ENCODE measurements at regions not wholly inside any gene's neighbourhood (a gene's known extent, or its start where the extent isn't known, plus 50 kb on each side); places are given as distances from the start of the nearest gene placed in this dataset.

DNA sequence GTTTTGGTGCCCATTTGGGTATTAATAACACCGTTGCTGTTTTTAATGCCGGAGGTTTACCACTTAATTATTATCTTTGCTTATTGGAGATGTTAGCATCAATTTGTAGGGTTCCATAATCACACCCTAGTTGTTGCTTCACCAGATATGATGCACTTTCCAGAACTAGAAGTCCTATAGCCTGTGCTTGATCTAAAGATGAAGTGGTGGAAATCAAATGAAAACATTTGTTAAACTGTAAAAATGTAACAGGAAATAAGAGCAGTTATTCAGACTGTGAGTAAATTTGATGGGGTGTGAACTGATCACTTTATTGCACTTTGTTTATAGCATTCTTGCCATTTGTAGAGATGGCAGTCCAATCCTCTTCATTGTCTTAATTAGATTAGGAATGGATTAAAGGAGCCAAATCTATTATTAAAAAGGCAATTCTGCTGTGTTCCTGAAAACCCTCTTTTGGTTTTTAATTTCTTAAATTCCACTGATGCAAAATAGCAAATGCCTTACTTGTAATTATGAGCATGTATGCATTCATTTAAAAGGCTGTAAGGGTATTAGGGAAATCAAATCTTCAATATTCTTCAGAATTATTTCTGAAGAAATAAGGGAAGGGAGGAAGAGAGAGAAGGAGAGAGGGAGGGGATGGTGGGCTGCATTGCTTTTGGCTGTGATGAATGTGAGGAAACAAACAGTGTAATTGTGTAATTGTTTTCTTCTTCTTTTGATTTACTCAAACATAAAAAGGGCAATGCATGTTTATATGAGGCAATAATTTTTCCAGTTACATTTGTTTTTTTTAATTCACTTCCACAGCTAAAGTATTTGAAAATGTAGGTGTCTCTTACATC, 675.2 kb upstream of the WWC1 start:
- DNase-seq: no peak

DNA sequence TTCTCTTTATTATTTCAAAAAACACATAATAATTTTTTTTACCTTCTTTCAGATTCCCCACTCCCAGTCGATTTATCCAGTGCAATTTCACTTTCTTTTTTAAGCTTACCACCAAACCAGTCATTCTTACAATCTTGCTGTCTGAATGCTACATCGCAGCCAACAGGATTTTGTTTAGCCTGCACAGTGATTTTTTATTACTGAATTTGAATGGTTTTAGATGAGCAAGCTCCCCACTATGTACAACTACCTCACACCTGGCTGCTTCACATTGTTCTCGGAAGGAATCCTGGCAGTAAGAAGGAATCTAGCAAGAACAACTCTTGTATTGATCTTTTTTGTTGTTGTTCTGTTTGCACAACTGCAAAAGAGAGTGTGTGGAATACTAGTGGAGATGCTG, 668.1 kb upstream of the WWC1 start:
- no peak for DNase-seq

DNA sequence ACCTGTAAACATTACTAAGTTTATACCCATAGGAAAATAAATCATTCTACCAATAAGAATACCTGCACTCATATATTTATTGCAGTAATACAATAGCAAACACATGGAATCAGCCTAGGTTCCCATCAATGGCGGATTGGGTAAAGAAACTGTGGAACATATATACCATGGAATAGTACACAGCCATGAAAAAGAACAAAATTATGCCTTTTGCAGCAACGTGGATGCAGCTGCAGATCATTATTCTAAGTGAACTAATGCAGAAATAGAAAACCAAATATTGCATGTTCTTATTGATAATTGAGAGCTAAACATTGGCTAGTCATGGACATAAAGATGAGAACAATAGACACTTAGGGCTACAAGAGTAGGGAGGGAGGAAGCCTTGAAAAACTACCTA, 667.4 kb upstream of the WWC1 start:
- DNase-seq: no peak

DNA sequence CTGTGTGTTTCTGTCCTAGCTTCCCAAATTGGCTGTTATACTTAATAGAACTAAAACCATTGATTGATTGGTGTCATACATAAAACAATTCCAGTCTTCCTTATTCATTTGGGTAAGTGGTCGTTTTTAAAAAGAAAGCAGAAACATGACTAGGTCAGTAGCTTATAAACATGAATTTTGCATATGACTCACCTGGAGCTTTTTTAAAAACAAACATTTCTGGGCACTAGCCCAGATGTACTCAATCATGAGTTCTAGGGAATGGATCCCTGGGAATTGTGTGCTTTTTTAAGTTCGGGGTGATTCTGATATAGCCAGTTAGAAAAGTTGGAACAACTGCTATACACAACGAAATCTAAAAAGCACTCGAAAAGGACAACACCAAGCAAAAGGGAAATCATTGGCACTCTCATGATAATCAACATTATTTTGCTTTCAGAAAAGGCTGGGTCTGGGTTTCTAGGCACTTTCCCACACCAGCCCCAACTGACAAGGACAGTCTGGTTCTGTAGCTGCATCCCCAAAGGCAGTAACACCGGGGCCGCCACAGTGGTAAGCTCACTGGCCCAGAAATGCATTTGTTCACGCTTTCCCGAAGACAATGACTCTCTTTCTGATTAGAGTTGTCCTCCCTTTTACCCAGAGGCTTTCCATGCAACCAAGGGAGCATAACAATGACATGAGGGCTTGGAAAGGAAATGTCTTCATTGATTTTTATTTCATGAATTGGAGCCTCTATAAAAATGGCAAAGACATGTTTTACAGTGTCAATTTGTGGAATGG, 664.9 kb upstream of the WWC1 start:
- DNase-seq: no peak

DNA sequence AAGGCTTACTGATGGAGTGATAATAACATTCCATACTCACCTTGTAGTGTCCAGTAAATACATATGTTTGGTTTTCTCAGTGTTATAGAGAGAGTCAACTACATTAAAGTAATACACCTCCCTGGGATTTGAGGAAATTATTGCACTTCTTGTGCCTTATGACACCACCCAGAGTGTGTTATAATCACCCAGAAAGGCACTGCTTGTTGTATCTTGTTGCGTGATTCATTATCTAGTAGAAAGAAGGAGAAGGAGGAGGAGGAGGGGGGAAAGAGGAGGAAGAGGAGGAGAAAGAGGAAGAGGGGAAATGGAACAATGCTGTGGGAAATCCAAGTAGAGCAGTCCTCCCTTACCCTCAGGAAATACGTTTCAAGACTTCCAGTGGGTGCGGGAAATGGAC, 661.8 kb upstream of the WWC1 start:
- no peak for DNase-seq

DNA sequence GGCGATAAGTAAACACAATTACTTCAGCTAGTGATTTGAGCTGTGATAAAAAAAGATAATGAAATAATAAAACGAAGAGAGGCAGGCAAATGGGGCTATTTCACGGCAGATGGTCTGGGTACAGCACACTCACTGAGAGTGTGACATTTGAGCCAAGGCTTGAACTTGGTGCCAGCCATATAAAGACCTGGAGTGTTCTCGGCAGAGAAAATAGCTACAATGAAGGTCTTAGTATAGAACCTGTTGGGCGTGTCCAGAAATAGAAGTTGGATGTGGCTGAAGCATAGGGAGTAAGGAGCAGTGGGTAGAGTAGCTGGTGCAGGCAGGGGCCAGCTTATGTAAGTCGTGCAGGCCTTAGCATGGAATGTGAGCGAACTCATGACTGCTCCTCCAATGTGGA, 660.3 kb upstream of the WWC1 start:
- no peak for DNase-seq

DNA sequence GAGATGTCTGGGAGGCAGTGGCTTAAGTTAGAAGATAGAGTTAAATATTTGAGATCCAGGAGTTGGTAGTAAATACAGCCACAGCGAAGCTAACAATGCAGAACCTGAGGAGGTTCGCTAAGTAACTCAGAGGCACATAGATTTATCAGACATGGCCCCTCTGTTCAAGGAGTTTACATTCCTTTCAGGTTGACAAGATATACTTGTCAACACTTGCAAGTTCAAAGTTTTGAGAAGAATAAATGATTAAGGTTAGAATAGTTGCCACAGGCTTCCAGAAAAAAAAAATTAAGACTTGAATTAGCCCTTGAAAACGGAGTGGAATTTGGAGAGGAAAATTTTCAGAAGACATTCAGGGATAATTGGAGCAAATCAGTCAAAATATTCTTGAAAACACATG, 658.3 kb upstream of the WWC1 start:
- DNase-seq: no peak

DNA sequence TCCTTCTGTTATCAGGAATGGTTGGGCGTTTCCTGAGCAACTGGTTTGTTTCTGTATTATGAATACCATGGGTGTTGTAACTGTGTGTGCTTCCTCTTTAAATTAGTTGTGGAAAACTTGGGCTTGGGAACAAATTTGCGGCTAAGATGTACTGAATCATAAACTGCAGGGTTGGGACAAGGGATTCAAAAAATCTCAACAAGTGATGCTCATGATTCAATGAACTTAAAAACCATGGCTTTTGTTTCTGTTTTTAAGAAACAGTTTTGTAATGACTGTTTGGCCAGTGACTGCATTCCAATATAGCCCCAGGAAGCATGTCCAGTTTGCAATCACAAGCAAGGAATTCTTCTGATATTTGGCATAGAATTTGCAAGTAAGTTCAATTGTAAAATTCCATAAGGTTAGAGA, 657.5 kb upstream of the WWC1 start:
- no peak for DNase-seq

DNA sequence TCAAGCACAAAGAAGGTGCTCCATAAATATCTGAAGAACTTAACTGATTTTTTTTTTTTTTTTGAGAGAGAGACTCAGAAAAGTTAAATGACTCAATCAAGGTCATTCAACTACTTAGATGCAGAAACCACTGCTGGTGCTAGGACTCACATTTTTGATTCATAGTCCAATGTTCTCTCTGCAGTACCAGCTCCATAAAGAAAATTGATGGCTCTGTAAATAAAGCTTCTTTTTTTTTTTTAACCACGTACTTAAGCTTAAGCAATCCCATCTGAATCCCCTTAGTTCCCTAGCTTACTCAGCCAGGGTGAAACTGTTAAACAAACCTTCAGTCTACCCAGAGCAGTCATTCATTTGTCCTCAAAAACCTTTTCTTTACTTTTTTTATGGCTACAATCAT, 657.0 kb upstream of the WWC1 start:
- DNase-seq: no peak

DNA sequence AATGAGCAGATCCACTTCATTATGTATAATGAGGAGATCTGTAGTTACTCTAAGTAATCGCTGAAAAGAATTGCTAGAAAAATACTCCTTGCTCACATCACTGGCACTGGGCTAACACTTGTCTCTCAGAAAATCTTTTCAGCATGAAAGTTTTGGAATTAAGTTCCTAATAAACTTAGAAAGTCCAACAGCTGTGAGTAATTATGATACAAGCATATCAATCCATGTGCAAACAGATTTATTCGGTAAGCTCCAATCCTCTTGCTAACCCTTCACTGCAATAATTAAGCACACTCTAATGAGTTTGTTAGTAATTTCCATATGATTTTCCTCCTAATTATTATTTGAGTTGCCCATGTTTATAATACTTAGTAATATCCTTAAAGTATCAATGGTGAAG, 652.6 kb upstream of the WWC1 start:
- no peak for DNase-seq

DNA sequence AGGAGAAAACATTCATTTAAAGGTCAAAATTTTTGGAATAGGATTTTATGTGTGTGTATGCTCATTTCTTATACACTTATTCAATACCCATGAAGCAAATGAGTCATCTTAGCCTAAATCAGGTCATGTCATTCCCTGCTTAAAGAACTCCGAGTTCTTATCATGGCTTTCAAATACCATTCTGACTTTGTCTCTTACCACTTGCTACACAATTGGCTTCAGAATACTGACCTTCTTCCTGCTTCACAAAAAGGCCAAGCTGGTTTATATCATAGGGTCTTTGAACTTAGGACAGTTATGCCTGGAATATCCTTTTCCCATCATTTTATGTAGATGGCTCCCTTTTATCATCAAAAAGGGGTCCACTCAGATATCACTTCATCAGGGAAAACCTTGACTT, 652.2 kb upstream of the WWC1 start:
- DNase-seq: no peak

DNA sequence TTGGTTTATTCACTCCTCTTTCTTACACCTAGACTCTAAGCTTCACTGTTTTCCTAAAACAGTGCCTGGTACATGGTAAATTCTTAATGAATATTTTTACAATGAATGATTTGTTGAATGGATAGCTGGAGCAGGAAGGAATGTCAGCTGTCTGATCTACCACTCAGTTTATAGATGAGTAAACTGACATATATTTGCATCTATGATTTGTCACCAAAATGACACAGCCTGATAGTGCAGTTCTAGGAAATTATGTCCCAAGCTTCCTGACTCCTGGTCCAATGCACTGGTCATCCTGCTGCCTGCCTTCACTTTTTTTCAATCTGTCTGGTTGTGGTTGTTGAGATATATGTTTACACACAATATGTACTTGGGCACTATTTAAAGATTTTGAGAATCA, 651.7 kb upstream of the WWC1 start:
- DNase-seq: no peak

DNA sequence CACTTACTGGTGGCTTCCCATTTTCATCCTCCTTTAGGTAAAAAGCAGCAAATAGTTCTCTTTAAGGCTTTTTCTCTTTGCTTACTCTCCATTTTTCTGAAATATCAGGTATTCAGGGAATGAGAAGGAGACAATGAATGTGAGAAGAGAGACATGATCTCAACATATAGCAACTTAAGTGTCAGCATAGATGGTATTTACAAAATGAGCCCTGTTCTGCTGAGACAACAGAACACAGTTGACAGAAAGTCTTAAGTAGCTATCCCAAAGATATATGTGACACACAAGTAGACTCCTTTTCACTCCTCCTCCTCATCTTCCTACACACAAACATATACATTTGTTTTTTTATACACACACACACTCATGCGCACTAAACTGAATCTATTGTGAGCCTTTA, 649.3 kb upstream of the WWC1 start:
- no peak for DNase-seq

DNA sequence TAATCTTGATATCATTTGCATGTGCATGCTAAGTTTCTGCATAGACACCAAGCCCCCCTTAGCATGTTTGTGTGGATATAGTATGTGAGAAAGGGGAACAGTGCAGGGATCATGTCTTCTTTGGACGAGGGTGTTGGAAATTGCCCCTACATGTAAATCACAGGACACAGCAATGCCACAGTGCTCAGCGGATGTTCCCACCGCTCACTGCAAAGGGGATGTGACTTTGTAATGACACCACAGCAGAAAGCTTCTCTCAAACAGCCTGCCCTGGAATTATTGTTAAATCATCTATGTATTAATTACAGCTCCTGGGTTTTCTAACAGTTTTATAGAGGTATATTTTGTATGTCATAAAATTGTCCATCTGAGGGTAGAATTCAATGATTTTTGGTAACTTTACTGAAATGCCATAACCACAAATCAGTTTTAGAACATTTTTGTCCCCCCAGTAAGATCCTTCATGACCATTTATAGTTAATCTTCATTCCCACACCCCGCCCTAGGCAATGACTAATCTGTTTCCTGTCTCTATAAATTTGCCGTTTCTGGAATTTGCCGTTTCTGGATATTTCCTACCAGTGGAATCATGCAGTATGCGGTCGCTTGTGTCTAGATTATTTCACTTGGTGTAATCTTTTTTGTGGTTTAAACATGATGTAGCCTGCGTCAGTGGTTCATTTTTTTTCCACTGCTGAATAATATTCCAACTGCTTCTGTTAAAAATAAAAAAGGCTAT, 648.5 kb upstream of the WWC1 start:
- no peak for DNase-seq

DNA sequence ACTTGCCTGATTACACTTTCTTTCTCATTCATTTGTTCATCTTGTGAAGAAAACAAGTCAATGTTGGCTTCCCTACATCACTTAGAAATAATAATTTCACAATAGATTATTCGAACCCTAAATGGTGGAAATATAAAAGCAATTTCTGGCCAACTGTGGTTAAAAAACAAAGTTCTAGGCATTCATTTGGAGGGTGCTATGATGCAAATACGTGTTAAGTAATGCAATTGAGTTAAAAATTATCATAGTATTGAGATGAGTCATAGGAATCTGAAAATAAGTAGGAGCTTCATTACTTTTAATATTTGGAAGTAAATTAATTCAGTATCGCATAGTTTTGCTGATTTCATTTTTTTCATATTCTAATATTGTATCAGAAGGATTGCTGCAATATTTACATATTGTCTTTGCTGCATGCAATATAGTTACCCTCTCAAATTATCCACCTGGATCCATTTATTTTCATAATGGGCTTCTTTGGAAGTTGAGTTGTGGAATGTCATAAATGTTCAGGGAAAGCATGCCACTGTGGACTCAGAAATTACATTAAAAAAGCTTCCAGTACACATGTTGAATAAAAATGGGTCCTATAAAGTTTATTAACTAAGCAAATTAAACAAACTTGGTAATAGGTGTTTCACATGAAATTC, 647.7 kb upstream of the WWC1 start:
- no peak for DNase-seq

DNA sequence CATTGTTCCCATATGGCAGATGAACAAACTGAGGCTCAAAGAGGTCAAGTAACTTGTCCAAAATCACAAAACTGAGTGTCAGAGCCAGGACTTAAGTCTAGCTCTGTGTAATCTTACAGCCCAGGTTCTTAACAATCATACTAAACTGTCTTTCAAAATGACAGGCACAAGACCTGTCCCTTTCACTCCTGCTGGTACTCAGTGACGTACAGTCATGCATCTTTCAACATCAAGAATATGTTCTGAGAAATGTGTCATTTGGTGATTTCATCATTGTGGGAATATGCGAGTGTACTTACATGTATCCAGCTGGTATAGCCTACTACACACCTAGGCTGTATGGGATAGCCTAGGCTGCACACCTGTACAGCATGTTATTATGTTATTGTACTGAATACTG, 646.8 kb upstream of the WWC1 start:
- DNase-seq: no peak

DNA sequence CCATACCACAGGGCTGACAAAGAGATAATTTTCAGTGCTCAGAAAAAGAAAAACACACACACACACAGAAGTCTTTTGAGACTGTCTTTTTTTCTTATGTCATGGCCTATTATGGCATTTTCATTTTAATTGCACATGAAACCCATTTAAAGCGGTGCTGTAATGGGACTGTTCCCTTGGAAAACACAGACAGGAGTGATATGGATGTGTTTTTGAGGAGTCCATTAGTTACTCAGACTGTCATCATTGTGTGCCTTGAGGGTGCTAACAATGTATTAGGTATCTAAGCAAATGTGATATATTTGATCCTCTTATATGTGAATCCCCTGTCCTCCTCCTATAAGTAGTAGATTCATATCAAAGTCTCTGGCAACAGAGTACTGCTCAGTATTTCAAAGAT, 642.0 kb upstream of the WWC1 start:
- no peak for DNase-seq

DNA sequence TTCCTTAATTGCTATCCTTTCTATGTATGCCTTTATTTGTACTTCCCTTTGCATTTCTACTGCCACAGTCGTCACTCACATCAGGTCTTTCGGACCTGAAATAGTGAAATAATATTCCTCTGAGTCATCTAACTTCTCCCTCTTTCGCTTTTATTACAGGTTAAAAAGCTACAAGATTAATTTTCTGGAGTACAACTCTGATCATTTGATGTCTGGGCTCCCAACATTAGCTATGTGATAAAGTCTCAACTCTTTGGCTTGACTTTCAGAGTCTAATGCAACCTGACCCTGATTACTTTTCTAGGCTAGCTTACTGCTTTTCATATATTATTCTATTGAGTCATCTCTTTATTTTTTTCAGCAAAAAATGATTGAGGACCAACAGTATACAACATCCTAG, 638.8 kb upstream of the WWC1 start:
- DNase-seq: no peak

DNA sequence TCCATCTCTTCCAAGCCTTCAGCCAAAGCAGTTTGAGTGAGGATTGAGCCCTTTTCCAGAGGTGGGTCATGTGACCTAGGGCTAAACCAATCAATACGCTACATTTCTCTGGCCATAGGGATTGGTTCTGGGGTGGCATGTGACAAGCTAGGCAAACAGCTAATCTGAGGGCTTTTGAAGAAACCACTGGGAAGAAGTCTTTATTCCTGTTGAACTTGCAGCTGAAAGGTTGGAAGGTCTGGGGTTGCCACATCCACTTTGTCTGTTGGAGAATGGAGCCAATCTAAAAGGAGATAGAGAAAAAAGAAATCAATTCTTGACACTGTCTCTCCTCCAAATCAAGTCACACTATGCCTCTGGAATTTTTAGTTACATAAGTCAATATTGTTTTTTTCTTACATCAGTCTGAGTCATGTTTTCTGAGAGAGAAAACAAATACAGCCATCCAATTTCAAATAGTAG, 637.8 kb upstream of the WWC1 start:
- no peak for DNase-seq

DNA sequence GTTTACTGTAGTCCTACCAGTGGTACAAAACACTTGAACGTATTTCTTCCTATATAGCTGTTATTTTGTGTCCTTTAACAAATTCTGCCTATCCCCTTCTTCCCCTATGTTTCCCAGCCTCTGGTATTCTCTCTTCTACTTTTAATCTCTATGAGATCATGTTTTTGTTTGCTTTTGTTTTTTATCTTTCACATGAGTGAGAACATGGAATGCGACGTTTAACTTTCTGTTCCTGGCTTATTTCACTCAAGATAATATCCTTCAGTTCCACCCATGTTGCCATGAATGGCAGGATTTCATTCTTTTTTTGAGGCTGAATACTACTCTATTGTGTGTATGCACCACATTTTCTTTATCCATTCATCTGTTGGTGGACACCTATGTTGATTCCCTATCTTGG, 634.4 kb upstream of the WWC1 start:
- no peak for DNase-seq

DNA sequence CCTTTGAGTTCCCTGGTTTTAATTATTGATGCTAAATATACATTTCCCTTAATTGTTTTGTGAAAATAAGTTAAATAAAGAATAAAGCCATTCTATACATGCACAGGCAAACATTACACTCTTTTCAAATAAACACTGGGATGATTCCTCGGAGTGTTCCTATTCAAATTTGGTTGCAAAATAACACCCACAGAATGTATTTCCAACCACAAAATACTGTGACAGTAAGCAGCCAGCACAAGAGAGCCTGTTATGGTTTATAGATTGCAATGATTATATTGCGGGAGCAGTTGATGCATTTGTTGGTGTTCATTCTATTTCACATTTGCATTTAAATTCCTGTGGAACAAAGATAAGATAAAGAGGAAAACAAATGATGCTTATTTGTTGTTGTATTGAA, 632.6 kb upstream of the WWC1 start:
- no peak for DNase-seq

DNA sequence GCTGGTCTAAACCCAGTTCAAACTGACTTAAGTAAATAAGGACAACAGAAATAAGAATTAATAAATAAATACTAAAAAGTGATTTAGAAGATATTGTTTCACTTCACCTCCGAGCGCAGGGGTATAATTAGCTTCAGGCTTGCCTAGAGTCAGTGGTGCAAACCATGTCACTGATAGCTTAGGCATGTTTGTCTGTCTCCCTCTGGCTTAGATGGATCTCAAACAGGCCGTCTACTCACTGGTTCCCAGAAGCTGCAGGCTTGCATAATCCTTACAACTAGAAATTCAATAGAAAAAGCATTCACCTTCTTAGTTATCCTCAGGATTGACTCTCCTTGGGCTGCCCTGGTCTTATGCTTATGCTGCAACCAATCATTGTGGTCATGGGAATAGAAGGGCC, 629.8 kb upstream of the WWC1 start:
- DNase-seq: no peak

DNA sequence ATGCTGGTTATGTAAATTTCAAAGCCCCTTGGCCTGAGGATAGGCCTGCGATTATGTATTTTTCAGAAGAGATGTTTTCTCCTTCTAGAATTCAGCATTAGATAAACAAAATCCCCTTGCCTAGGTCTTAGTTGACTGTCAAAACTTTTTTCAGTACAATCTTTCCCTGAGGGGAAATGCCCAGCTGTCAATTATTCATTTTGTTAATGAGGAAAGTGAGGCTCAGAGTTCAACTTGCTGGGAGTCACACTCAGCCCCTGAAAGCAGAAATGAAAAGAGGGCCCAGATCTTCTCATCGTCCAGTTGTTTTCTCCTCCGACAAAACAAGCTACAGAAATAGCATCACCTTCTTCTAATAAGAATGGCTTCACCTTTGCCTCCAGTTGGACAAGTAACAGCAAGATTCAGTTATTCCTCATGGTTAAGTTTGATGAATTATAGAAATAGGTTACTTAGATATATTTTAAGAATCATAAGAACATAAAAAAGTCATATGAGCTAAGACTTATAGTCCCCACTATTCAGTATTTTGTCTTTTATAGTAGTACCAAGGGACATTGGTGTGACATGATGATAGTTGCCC, 627.1 kb upstream of the WWC1 start:
- DNase-seq: no peak
